OCI-LY3 (cell line): ENCODE measurements at regions not wholly inside any gene's neighbourhood (a gene's known extent, or its start where the extent isn't known, plus 50 kb on each side); places are given as distances from the start of the nearest gene placed in this dataset.

Experiments
- H2AFZ ChIP-seq: fragments of 200-600, 300-600 bp; shearing (Covaris generic); 2 replicates; pipeline ENCODE4 v1.6.0; 2014; ENCODE audit warnings: antibody characterized with exemption, low read depth, low read length
- H3K27ac ChIP-seq: fragments of 200-600, 300-600 bp; sonication (generic); 2 replicates; pipeline ENCODE4 v1.5.1; 2014; ENCODE audit warnings: mild to moderate bottlenecking, low read length, moderate library complexity, mixed read lengths
- H3K27me3 ChIP-seq: fragments of 200-600, 300-600 bp; sonication (generic); 2 replicates; pipeline ENCODE4 v1.6.1; 2014; ENCODE audit warnings: low read depth, low read length, mixed read lengths
- H3K36me3 ChIP-seq: fragments of 200-600, 300-600 bp; sonication (generic); replicated peaks from 2 replicates; pipeline ENCODE3; 2014; ENCODE audit warnings: low read depth, low read length, mixed read lengths
- H3K4me1 ChIP-seq: fragments of 300-600, 200-600 bp; sonication (generic); 2 replicates; pipeline ENCODE4 v1.6.1; 2014; ENCODE audit warnings: low read length, mixed read lengths
- H3K4me2 ChIP-seq: fragments of 200-600, 300-600 bp; sonication (generic); 2 replicates; pipeline ENCODE4 v1.6.1; 2014; ENCODE audit warnings: low read length, mixed read lengths
- H3K4me3 ChIP-seq: fragments of 300-600, 200-600 bp; sonication (generic); 2 replicates; pipeline ENCODE4 v1.5.1; 2014; ENCODE audit warnings: antibody characterized with exemption, mild to moderate bottlenecking, low read length, moderate library complexity
- H3K79me2 ChIP-seq: fragments of 300-600, 200-600 bp; shearing (Covaris generic); 2 replicates; pipeline ENCODE4 v1.6.1; 2014; ENCODE audit warnings: mild to moderate bottlenecking, low read length, mixed read lengths
- H3K9ac ChIP-seq: fragments of 300-600, 200-600 bp; shearing (Covaris generic); 2 replicates; pipeline ENCODE4 v1.6.0; 2014; ENCODE audit warnings: mild to moderate bottlenecking, low read length, moderate library complexity
- H3K9me3 ChIP-seq: fragments of 200-600, 300-600 bp; shearing (Covaris generic); 2 replicates; pipeline ENCODE4 v1.6.1; 2014; ENCODE audit warnings: low read length, mixed read lengths; ENCODE audit not compliant: insufficient read depth
- H4K20me1 ChIP-seq: fragments of 200-600, 300-600 bp; sonication (generic); 2 replicates; pipeline ENCODE4 v1.6.1; 2016; ENCODE audit warnings: low read length, mixed read lengths; ENCODE audit not compliant: insufficient read depth
- CTCF ChIP-seq: fragments of 200-600, 300-600 bp; sonication (generic); IDR thresholded peaks from 2 replicates; pipeline ENCODE4 v1.5.1; 2014; ENCODE audit warnings: antibody characterized with exemption, low read length, low read depth
- EZH2phosphoT487 ChIP-seq: fragments of 200-600 bp; shearing (Covaris generic); IDR thresholded peaks from 2 replicates; pipeline ENCODE4 v1.6.1; 2018; ENCODE audit warnings: antibody characterized with exemption, mixed run types, low read depth

- no peaks in the 10 kb centered on the region for H3K79me2 ChIP-seq
- H3K27me3 ChIP-seq = no peaks in the 10 kb centered on the region
- no peak overlapping the region for H3K4me2 ChIP-seq
- no peaks in the 10 kb centered on the region for H3K9me3 ChIP-seq
- H3K4me3 ChIP-seq = no peak overlapping the region
- TF ChIP-seq EZH2phosphoT487 = no peak
- TF ChIP-seq CTCF = no peak
- peaks cover 21% of the 10 kb centered on the region for H3K4me1 ChIP-seq
- H3K27ac ChIP-seq = no peak overlapping the region
- no peak overlapping the region for H2AFZ ChIP-seq
- no peak overlapping the region for H3K9ac ChIP-seq
- no peaks in the 10 kb centered on the region for H3K36me3 ChIP-seq
- no peaks in the 10 kb centered on the region for H4K20me1 ChIP-seq
Observed at GRCh38 chr7:26513948-26514347, 222.3 kb downstream of the SNX10 start.

GRCh38 chr7:26514633-26515032, 223.0 kb downstream of the SNX10 start:
- H3K27ac ChIP-seq = no peak overlapping the region
- no peak overlapping the region for H3K4me2 ChIP-seq
- no peak for TF ChIP-seq EZH2phosphoT487
- TF ChIP-seq CTCF = no peak

GRCh38 chr7:26515314-26515842, 223.7 kb downstream of the SNX10 start:
- Histone ChIP-seq H3K9me3 (no peaks in the 10 kb centered on the region), H3K4me1 (peaks cover 14% of the 10 kb centered on the region), H3K79me2 (no peaks in the 10 kb centered on the region), H3K4me3 (no peak overlapping the region), H3K9ac (no peak overlapping the region), H3K27ac (no peak overlapping the region), H4K20me1 (no peaks in the 10 kb centered on the region), H3K27me3 (no peaks in the 10 kb centered on the region), H2AFZ (no peak overlapping the region), H3K36me3 (no peaks in the 10 kb centered on the region), H3K4me2 (peak overlapping the region; percentile 28; the same call in 1 of the 2 replicates)
- no peak for TF ChIP-seq EZH2phosphoT487

More at GRCh38 chr7:26514633-26515032, 223.0 kb downstream of the SNX10 start:
- Histone ChIP-seq H3K36me3 (no peaks in the 10 kb centered on the region), H3K9ac (no peak overlapping the region), H2AFZ (no peak overlapping the region), H3K79me2 (no peaks in the 10 kb centered on the region), H3K9me3 (no peaks in the 10 kb centered on the region), H4K20me1 (no peaks in the 10 kb centered on the region), H3K27me3 (no peaks in the 10 kb centered on the region), H3K4me3 (no peak overlapping the region), H3K4me1 (peaks cover 18% of the 10 kb centered on the region)

- Histone ChIP-seq H3K9ac (no peak overlapping the region), H3K4me1 (peaks cover 15% of the 10 kb centered on the region), H3K36me3 (peaks cover 2% of the 10 kb centered on the region), H3K27ac (no peak overlapping the region), H3K4me3 (no peak overlapping the region), H4K20me1 (no peaks in the 10 kb centered on the region), H3K79me2 (no peaks in the 10 kb centered on the region), H3K27me3 (no peaks in the 10 kb centered on the region), H3K9me3 (peaks cover 4% of the 10 kb centered on the region; the same call in 1 of the 2 replicates), H2AFZ (no peak overlapping the region), H3K4me2 (no peak overlapping the region)
- TF ChIP-seq CTCF (no peak), EZH2phosphoT487 (no peak)
Observed at GRCh38 chr7:26520483-26520882, 228.8 kb downstream of the SNX10 start.
